HG03108 (cell line): ENCODE measurements at regions not wholly inside any gene's neighbourhood (a gene's known extent, or its start where the extent isn't known, plus 50 kb on each side); places are given as distances from the start of the nearest gene placed in this dataset.

ENCODE experiments used
- ATAC-seq: cut with Tn5 transposase; IDR thresholded peaks from one replicate; pipeline ENCODE4 v1.9.1; 2021; ENCODE audit warnings: moderate library complexity; ENCODE audit not compliant: unreplicated experiment

DNA sequence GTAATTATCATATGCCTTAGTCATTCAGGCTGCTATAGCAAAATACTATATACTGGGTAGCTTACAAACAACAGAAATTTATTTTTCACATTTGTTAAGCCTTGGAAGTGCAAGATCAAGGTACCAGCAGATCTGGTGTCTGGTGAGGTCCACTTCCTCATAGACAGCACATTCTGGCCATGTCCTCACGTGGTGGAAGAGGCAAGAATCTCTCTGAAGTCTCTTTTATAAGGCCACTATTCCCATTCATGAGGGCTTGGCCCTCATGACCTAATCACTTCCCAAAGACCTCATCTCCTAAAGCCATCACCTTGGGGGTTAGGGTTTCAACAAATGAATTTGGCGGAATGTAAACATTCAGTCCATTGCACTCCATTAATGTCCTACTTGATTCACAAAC is 137.5 kb upstream of the C1GALT1 start:
- ATAC-seq: no peak

DNA sequence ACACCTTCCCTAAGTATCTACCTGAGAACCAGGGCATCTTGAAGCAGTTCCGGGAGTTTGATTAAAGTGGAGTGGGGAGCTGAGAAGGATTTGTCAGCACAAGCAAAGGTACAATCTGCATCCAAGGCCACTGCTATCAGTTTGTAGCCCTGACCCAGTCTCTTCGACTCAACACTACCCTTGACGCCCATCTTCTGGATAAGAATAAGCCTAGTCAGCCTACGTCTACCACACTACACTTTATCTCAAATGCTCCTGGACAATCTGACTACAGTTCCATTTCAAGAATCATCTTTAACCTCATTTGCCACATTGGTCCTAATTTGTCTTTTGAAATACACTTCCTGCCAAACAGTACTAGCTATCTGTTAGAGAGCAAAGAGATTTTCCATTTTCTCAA is 134.1 kb upstream of the C1GALT1 start:
- no peak for ATAC-seq

DNA sequence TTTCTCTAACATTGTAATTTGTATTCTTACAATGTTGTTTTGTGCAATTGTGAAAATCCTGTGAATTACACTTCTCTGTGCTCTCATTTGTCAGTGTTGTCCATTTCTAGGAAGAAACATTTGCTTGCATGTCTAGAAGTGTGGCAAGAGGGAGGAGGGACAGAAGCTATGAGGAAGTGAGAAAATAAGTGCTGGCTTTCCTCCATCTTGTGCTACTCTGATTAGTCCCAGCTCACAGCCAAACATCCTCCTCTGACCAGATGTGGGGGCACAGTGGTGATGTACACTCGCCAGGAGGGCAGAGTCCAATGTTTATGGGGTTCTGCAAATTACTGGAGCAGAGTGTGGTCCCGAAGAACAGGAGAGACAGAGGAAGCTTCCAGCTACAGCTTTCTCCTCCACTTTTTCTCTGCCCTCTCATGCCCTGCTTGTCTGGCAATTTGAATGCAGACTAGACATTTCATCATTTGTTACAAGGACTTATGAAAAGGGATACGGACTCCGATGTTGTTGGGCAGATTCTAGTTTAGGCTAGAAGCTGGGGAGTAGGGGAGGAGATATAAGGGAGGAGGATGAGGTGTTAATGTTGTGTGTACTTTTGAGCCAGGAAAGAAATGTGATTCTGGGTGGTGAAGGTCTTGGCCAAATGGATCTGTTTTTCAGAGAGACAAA is 131.0 kb upstream of the C1GALT1 start:
- ATAC-seq: peak; percentile 64

DNA sequence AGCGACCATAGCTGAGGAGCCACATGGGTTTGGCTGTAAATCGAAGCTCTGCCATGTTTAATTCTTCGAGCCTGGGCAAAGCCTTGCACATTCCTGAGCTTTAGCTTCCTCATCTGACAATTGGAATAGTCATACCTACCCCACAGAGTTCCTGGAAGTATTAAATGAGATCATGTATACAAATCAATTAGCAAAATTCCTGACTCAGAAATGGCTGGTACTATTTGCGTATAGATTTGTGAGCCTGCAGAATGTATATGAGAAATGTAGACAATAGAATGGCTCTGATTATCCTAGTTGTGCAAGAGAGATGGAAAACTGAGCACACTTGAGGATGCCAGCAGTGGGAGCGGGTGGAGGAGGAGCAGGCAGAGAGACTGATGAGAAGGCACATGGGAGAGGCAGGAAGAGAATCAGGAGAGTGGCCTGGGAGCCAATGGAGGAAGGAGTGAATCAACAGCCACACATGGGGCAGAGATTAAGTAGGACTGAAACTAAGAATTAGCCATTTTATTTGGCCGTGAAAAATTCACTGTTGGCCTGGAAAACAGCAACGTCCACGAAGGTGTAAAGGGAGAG is 128.0 kb upstream of the C1GALT1 start:
- no peak for ATAC-seq

DNA sequence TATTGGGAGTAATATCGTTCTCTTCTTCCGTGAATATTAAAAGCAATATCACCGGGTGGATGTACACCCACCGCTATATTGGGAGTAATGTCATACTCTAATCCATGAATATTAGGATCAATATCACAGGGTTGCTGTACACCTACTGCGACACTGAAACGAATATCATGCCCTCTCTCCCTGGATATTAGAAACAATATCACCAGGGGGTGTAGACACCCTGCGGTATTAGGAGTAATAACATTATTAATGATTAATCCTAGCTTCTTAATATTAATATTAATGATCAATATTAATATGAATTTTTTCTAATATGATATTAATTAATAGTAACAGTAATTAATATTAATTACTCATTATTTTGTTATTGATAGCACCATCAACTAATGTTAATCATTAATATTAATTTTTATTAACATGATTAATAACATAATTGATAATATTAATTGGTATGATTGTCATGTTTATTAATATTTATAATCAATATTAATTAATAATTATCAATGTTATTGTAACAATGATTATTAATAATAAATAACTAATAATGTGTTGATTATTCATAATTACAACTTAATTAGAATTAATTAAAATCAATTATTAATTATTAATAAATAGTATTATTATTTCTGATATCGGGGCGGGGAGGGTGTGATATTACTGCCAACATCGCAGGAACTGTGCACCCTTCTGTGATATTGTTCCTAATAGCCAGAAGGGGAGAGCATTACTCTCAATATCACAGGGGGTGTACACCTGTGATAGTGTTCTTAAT is 121.3 kb upstream of the C1GALT1 start:
- ATAC-seq: no peak

DNA sequence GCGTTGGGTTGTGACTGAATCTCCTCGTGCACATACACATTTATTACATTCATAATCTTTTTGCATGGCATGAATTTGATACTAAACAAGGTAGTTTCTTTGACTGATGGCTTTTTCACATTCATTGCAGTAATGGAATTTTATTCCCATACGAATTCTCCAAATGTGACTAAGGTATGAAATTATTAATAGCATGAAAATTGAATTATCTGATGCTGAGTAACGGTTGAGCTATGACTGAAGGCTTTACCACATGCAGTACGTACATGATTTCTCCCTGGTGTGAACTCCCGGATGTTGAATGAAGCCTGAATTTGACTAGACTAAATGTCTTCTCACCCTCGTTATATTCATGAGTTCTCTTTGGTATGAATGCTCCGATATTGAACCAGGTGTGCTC is 104.4 kb upstream of the C1GALT1 start:
- ATAC-seq: no peak

DNA sequence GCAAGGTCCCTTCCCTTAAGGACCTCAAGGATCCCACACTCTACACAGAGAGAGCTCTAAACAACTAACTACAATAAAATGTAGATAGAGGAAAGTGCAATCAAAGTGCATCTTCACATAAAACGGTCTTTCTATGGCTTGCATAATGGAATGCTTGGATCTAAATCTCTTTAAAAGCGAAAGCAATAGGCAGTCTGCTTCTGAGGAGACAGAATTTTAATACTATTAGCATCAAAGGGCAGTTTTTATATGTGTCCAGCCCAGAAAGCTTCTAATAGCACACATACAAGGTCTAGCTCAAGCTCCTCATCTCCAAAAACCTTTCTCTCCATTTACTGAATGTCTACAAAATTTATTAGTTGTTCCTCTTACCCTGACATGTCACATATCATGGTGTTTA is 101.5 kb upstream of the C1GALT1 start:
- no peak for ATAC-seq

DNA sequence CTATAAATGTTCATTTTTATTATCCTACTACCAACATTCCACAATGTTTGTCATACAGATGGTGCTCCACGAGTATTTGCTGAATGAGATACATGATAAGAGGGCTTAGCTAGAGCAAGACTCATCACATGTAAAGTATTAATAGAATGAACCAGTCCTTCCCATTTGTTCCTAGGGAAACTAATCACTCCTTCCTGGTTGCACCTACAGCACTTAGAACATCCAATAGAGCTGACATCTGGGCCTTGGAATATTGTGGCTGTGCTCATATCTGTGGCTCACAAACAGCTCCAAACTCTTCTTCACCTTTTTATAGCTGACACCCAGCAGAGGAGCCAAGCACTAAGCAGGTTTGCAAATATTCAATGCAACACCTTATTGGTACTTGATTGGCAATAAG is 91.9 kb upstream of the C1GALT1 start:
- no peak for ATAC-seq

DNA sequence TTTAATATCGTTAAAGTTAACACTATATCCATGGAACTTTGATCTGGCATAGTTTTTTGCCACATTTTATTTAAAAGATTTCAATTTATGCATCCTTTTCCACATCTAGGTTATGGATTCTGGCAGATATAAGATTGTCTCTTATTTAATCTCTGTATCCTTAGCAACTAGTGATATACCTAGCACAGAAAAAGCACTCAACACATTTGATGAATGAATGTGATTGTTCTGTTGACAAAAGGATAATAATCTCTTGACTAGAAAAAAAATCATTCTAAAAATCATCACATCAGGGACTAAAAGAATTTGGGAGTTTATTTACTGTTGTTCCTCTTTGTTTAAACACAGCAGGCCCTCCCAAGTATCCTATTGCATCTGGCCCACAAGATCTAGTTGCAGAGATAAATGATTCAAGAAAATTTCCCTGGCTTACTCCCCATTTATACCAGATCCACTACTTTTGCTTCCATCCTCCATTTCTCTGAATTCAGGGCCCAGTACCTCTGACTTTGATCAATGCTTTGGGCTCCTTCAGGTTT is 84.0 kb upstream of the C1GALT1 start:
- no peak for ATAC-seq

DNA sequence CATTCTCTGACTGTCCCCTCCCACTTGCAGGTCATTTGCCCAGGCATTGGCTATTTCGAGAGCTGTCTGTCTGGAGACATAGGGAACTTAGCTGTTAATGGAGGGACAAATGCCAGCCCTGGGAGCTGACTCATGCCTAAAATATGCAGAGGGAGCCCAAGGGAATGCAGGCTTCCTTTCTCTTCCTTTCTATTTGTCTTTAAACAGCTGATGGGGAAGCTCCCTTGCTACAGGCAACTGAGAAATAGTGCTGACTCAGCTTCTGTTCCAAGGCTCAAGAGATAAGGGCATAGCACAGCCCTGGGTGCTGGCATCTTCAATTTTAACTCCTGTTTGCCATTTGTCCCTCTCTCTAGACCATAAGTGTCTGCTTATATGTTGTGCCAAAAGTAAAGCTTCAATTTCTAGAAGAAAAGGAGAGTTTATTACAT is 82.7 kb upstream of the C1GALT1 start:
- ATAC-seq: no peak

DNA sequence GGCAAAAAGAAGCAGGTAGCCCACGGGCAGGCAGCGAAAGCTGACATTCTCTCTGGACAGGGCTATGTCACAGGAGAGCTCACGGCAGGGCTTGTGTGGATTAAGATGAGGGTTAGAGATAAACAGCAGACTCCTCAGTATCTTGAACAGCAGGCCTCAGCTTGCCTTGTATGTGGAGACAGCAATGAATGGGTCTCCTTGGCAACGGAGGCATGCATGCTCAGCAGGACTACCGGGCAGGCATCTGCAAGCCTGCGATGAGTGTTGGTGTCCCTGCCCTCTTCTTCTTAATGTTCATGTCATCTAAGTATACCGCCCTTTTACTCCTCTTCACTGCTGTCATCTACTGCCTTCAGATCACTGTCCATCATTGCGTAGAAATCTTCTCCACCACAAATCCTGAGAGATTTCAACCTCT is 81.9 kb upstream of the C1GALT1 start:
- ATAC-seq: no peak

DNA sequence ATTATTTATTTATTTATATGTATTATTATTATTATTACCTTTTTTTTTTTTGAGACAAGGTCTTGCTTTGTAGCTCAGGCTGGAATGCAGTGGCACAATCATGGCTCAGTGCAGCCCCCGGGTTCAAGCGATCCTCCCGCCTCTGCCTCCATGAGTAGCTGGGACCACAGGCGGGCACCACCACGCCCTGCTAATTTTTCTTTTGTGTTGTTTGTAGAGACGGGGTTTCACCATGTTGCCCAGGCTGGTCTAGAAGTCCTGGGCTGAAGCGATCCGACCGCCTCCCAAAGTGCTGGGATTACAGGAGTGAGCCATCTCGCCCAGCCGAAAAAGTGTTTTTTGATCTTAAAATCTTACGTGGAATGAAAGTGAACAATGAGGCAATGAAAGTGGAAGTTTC is 79.4 kb upstream of the C1GALT1 start:
- ATAC-seq: no peak

DNA sequence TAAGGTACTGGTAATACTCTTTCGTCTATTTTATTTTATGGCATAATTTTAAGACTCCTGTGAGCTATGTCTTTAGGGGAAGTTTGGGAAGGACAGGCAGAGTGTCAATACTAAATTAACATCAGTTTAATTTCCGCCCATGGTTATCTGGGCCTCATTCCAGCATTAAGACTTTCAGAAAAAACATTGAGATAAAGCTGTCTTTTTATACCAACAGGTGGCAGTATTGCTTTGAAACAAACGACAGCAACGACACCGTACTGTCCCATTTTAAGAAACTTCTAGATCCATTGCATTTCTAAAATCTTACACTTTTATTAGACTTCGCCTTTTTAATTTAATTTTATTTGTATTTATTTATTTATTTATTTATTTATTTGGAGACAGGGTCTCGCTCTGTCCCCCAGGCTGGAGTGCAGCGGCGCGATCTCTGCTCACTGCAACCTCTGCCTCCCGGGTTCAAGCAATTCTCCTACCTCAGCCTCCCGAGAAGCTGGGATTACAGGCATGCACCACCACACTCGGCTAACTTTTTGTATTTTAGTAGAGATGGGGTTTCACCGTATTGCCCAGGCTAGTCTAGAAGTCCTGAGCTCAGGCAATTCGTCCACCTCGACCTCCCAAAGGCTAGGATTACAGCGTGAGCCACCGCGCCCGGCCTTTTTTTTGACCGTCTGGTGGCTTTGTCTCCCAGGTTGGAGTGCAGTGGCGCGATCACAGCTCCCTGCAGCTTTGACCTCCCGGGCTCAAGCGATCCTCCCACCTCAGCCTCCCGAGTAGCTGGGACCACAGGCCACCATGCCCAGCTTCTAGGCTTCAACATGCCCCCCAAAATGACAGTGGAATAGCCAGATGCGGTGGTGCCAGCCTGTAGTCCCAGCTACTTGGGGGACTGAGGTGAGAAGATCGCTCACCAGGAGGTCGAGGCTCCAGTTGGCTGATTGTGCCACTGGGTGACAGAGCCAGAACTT is 78.7 kb upstream of the C1GALT1 start:
- ATAC-seq: peak; percentile 72

DNA sequence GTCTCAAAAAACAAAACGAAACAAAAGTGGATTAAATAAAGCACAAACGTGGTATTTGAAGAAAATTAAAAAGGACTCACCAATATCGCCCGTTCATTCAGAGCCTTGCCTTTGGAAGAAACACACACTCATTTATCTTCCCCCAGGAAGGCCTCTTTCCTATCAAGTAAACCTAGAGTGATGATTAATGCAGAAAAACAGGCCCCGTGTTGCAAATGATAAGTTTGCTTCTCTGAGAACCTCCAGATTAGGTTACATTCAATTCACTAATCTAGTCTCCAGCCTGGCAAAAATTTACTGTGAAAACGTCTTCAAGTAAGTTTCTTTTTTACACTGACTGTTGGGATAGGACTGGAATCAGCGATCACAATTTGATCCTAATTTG is 78.0 kb upstream of the C1GALT1 start:
- ATAC-seq: no peak

DNA sequence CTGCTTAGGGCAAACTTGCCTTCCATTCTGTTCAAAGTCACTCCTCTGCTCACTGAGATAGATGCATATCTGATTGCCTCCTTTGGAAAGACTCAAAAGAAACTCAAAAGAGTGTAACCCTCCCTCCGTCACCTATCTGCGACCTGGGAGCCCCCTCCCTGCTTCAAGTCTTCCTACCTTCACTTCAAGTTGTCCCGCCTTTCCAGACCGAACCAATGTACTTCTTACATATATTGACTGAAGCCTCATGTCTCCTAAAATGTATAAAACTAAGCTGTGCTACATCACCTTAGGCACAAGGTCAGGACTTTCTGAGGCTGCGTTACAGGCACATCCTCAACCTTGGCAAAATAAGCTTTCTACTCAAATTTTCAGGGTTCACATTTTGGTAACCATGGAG is 77.4 kb upstream of the C1GALT1 start:
- no peak for ATAC-seq

DNA sequence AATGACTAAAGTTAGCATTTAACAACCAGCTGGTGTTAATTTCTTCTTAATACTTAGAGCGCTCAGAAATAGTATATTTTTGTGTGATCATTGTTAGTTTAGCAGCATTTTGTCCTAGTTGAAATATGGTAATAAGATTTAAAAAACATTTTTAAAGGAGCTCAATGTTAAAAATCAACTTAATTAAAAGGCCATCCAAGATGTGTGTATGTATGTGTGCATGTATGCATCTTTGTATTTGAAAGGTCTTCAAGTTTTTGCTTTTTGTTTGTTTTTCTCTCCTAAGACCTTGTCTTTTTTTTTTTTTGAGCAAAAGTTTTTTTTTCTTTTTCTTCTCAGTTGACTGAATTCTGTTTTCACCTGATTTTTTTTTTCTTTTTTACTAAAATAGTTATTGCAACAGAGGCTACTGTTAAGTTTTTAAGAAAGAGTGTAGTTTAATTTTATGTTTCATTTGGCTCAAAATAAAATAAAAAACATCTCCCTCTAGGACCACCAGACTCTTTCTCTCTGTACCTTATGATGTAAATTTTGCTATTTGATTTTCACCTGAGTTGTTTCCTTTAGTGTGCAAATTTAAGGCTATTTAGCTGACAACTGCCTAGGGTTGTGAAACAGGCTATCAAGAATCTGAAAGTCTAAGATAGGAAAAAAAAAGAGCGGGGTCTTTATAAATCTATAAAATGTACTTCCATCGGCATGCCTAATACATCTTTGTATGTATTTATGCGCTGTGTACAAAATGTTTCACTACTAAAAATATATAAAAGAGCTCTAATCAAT is 76.4 kb upstream of the C1GALT1 start:
- ATAC-seq: no peak

DNA sequence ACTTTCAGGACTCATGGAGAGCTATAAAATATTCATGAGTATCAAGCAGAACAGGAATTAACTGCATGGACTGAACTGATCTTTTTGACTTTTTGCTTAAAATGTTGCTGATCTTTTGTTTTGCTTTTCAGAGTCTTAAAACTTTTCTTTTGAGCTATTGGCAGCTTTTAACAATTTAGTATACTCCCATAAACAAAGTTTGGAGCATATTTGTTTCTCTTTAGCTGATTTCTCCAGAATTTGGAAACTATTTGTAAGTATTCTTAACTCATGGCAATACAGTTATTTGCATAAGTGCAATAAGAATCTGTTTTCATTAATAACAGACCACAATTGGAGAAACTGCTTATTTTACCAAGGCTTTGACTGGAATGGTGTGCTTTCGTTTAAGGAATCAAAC is 73.4 kb upstream of the C1GALT1 start:
- ATAC-seq: no peak

DNA sequence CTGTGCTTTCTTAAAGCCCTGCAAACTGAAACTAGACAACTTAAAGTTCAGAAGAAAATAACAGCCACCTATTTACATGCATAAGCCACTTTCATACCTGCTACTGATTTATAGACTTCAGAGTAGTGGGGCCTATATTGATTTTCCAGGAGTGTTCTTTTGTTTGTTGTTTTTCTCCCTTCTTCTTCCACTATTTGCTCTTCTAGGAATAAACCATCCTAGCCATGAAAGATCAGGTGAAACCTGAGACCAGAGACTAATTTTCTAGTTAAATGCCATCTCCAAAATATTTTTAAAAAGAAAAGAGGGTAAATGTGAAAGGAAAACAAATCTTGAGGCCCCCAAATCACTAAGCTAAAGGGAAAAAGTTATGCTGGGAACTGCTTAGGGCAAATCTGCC is 72.4 kb upstream of the C1GALT1 start:
- ATAC-seq: no peak

DNA sequence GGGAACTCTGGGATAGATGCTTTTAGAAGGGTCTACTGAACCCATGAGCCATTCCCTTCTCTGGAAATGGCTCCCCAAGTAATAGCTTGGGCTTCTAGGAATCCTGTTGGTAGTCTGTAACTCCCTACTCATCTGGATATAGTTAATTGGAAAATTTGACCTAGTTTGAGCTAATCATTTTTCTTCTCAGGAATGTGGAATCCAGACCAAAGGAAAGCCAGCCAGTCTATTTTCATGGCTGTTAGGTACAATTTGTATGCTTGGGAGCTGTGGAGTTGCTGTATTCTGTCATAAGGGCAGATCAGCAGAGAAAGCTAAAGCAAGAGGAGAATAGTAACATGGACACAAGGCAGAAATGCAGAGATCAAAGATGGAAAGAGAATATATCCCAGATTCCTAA is 71.6 kb upstream of the C1GALT1 start:
- ATAC-seq: no peak

DNA sequence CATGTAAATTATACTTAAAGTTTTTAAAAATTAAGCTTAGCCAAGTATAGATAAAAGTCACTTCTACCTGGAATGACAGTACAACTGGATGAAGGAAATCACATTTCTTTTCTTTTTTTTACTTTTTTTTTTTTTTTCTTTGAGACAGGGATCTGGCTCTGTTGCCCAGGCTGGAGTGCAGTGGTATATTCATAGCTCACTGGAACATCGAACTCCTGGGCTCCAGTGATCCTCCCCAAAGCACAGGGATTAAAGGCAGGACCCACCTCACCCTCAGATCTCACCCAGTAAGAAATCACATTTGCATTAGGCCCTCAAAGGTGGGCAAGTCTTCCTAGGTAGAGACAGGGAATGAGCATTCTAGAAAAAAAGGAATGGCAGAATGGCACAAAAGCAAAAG is 69.5 kb upstream of the C1GALT1 start:
- ATAC-seq: no peak
